ENCODE measurements at regions not wholly inside any gene's neighbourhood (a gene's known extent, or its start where the extent isn't known, plus 50 kb on each side); places are given as distances from the start of the nearest gene placed in this dataset.

- no peak overlapping the region for H3K4me3 ChIP-seq (ENCODE audit: low read length)
- no peaks in the 10 kb centered on the region for H3K36me3 ChIP-seq (ENCODE audit: control insufficient read depth, insufficient read depth, low read length, severe bottlenecking)
- H3K9ac ChIP-seq (ENCODE audit: low read length) = no peak overlapping the region
- peaks cover 2% of the 10 kb centered on the region for H3K27me3 ChIP-seq (replicated peaks; ENCODE audit: control insufficient read depth, insufficient read depth, low read length)
- H3K9me3 ChIP-seq (ENCODE audit: control insufficient read depth, low read length) = no peaks in the 10 kb centered on the region
- DNase-seq (ENCODE audit: low read depth) = no peak
- peaks cover 9% of the 10 kb centered on the region for H3K4me1 ChIP-seq (ENCODE audit: control insufficient read depth, insufficient read depth, low read length)
These were observed 144.6 kb upstream of the FBN2 start for GRCh38 chr5:128682669-128683068.

- DNase-seq (ENCODE audit: low read depth) = peak; percentile 80
- no peaks in the 10 kb centered on the region for H3K27me3 ChIP-seq (replicated peaks; ENCODE audit: control insufficient read depth, insufficient read depth, low read length)
- no peak overlapping the region for H3K4me3 ChIP-seq (ENCODE audit: low read length)
- peaks cover 9% of the 10 kb centered on the region for H3K4me1 ChIP-seq (ENCODE audit: control insufficient read depth, insufficient read depth, low read length)
- H3K9me3 ChIP-seq (ENCODE audit: control insufficient read depth, low read length) = no peaks in the 10 kb centered on the region
- H3K9ac ChIP-seq (ENCODE audit: low read length) = no peak overlapping the region
- no peaks in the 10 kb centered on the region for H3K36me3 ChIP-seq (ENCODE audit: control insufficient read depth, insufficient read depth, low read length, severe bottlenecking)
These were observed 146.9 kb upstream of the FBN2 start for GRCh38 chr5:128684961-128685360.

DNA sequence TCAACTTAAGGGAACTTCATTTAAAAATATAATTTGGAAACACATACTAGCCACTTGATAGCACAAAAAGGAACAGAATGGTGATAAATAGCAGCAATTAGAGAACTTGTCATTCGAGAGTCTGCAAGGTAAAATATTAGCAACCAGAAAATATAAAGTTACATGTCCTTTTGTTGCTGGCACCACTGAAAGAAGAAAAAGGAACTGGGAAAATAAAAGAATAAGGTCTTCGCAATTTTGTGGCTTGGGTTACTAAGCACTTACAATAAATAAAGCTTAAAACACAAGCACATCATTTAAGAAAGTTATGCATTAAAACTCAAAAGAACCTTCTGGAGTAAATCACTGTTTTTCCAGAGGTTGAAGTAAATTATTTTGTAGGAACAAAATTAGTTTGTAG lies 149.9 kb upstream of the FBN2 start:
- H3K9me3 ChIP-seq (ENCODE audit: control insufficient read depth, low read length) = no peaks in the 10 kb centered on the region
- no peak for DNase-seq (ENCODE audit: low read depth)
- no peak overlapping the region for H3K9ac ChIP-seq (ENCODE audit: low read length)
- H3K4me3 ChIP-seq (ENCODE audit: low read length) = no peak overlapping the region
- no peaks in the 10 kb centered on the region for H3K27me3 ChIP-seq (replicated peaks; ENCODE audit: control insufficient read depth, insufficient read depth, low read length)
- H3K36me3 ChIP-seq (ENCODE audit: control insufficient read depth, insufficient read depth, low read length, severe bottlenecking) = no peaks in the 10 kb centered on the region
- H3K4me1 ChIP-seq (ENCODE audit: control insufficient read depth, insufficient read depth, low read length) = no peaks in the 10 kb centered on the region

DNA sequence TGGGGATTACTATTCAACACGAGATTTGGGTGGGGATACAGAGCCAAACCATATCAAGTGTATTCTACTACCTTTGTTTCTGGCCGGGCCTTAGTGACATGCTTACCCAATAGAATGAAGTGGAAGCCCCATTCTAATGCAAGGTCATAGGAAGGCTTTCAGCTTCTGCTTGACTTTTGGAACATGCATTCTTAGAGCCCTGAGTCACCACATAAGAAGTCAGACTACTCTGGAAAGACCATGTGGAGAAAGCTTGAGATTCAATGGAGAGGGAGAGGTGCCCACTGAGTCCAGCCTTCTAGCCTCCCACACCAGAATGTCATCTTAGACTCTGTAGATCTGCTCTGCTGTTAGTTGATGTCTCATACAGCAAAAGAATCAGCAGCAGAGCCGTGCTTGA lies 155.7 kb upstream of the FBN2 start:
- H3K9me3 ChIP-seq (ENCODE audit: control insufficient read depth, low read length) = no peaks in the 10 kb centered on the region
- no peak for DNase-seq (ENCODE audit: low read depth)
- H3K9ac ChIP-seq (ENCODE audit: low read length) = no peak overlapping the region
- H3K36me3 ChIP-seq (ENCODE audit: control insufficient read depth, insufficient read depth, low read length, severe bottlenecking) = no peaks in the 10 kb centered on the region
- peaks cover 6% of the 10 kb centered on the region for H3K4me1 ChIP-seq (ENCODE audit: control insufficient read depth, insufficient read depth, low read length)
- H3K4me3 ChIP-seq (ENCODE audit: low read length) = no peak overlapping the region
- no peaks in the 10 kb centered on the region for H3K27me3 ChIP-seq (replicated peaks; ENCODE audit: control insufficient read depth, insufficient read depth, low read length)

DNA sequence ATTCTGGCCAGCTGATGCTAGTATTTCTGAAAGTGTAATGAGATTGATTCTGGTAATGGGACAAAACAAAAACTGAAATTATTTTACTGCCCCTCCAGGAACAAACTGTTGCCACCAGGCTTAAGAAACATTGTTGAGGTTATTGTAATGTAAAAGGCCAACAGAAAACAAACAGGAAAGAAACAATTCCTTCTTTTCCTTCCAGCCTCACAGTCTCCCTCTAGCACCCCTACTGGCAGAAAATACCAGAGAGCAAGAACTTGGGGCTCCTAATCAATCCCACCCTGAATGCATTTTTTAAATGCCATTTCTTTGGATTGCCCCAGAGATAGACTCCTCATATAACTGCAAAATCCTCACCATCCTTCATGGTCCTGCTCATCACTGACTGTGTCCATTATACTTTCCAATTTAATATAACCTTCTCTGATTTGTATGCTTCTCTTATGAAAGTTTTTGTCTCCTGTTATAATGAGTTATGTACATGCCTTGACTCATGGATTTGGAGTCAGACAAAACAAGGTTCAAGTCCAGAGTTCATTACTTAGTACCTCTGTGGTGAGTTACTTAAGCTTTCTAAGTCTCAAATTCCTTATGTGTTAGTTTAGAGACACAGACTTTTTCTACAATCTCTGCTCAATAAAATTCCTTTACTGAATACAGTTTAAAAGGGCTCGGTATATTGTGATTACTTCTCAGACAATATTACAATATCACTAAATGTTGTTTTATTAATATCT lies 157.9 kb upstream of the FBN2 start:
- DNase-seq (ENCODE audit: low read depth) = peak; percentile 61

GRCh38 chr5:128701301-128701700 lies 163.3 kb upstream of the FBN2 start:
- peaks cover 2% of the 10 kb centered on the region for H3K4me1 ChIP-seq (ENCODE audit: control insufficient read depth, insufficient read depth, low read length)
- no peak overlapping the region for H3K4me3 ChIP-seq (ENCODE audit: low read length)
- no peak for DNase-seq (ENCODE audit: low read depth)
- no peaks in the 10 kb centered on the region for H3K36me3 ChIP-seq (ENCODE audit: control insufficient read depth, insufficient read depth, low read length, severe bottlenecking)
- no peaks in the 10 kb centered on the region for H3K27me3 ChIP-seq (replicated peaks; ENCODE audit: control insufficient read depth, insufficient read depth, low read length)
- no peak overlapping the region for H3K9ac ChIP-seq (ENCODE audit: low read length)
- H3K9me3 ChIP-seq (ENCODE audit: control insufficient read depth, low read length) = no peaks in the 10 kb centered on the region

More for the DNA sequence above, 157.9 kb upstream of the FBN2 start:
- Histone ChIP-seq H3K27me3 (replicated peaks; ENCODE audit: control insufficient read depth, insufficient read depth, low read length) (no peaks in the 10 kb centered on the region), H3K4me3 (ENCODE audit: low read length) (no peak overlapping the region), H3K9ac (ENCODE audit: low read length) (no peak overlapping the region), H3K36me3 (ENCODE audit: control insufficient read depth, insufficient read depth, low read length, severe bottlenecking) (no peaks in the 10 kb centered on the region), H3K9me3 (ENCODE audit: control insufficient read depth, low read length) (no peaks in the 10 kb centered on the region), H3K4me1 (ENCODE audit: control insufficient read depth, insufficient read depth, low read length) (peaks cover 6% of the 10 kb centered on the region)

DNA sequence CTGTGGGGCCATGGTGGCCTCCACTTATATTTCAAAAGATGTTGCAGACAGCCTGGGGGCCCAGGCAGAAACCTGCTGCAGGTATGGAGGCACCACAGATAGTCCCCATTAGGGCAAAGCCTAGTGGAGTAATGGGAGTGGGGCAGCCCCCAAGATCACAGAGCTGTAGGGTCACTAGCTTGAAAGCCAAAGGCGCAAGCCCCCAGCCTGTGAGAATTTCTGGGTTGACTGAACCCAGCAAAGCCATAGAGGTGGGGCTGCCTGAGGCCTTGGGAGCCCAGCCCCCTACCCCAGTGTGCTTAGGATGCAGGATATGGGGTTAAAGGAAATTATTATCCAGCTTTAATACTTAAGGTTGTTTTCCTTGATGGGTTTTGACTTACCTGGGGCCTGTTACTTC lies 165.3 kb upstream of the FBN2 start:
- no peak overlapping the region for H3K9ac ChIP-seq (ENCODE audit: low read length)
- H3K9me3 ChIP-seq (ENCODE audit: control insufficient read depth, low read length) = no peaks in the 10 kb centered on the region
- no peaks in the 10 kb centered on the region for H3K27me3 ChIP-seq (replicated peaks; ENCODE audit: control insufficient read depth, insufficient read depth, low read length)
- DNase-seq (ENCODE audit: low read depth) = no peak
- H3K36me3 ChIP-seq (ENCODE audit: control insufficient read depth, insufficient read depth, low read length, severe bottlenecking) = no peaks in the 10 kb centered on the region
- no peak overlapping the region for H3K4me3 ChIP-seq (ENCODE audit: low read length)
- H3K4me1 ChIP-seq (ENCODE audit: control insufficient read depth, insufficient read depth, low read length) = no peaks in the 10 kb centered on the region

- Histone ChIP-seq H3K36me3 (ENCODE audit: control insufficient read depth, insufficient read depth, low read length, severe bottlenecking) (no peaks in the 10 kb centered on the region), H3K9ac (ENCODE audit: low read length) (no peak overlapping the region), H3K4me1 (ENCODE audit: control insufficient read depth, insufficient read depth, low read length) (no peaks in the 10 kb centered on the region), H3K4me3 (ENCODE audit: low read length) (no peak overlapping the region), H3K9me3 (ENCODE audit: control insufficient read depth, low read length) (no peaks in the 10 kb centered on the region), H3K27me3 (replicated peaks; ENCODE audit: control insufficient read depth, insufficient read depth, low read length) (no peaks in the 10 kb centered on the region)
- DNase-seq (ENCODE audit: low read depth) = no peak
These were observed 168.2 kb upstream of the FBN2 start for GRCh38 chr5:128706269-128706668.

- no peak for DNase-seq (ENCODE audit: low read depth)
- H3K27me3 ChIP-seq (replicated peaks; ENCODE audit: control insufficient read depth, insufficient read depth, low read length) = no peaks in the 10 kb centered on the region
- H3K9ac ChIP-seq (ENCODE audit: low read length) = no peak overlapping the region
- H3K4me1 ChIP-seq (ENCODE audit: control insufficient read depth, insufficient read depth, low read length) = no peaks in the 10 kb centered on the region
- H3K36me3 ChIP-seq (ENCODE audit: control insufficient read depth, insufficient read depth, low read length, severe bottlenecking) = no peaks in the 10 kb centered on the region
- no peaks in the 10 kb centered on the region for H3K9me3 ChIP-seq (ENCODE audit: control insufficient read depth, low read length)
- H3K4me3 ChIP-seq (ENCODE audit: low read length) = no peak overlapping the region
These were observed 170.8 kb upstream of the FBN2 start for GRCh38 chr5:128708841-128709240.

DNA sequence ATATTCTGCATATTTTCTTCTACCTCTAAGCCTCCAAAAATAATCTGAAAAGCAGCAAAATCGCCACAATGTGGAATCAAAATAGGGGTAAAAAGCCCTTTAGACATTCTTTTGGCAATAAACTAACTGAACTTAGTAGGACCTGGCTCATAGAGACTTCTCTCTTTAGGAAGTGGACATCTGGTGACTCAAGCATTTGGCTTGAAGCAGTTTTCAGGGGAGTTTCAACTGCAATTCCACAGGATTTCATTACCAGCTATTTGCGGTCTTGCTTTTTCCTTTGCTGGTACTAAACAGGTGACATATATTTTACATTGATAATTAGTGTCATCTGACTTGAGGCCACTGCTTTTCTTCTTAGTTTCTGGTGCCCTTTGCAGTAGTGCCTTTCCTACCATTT lies 173.2 kb upstream of the FBN2 start:
- H3K4me3 ChIP-seq (ENCODE audit: low read length) = no peak overlapping the region

DNA sequence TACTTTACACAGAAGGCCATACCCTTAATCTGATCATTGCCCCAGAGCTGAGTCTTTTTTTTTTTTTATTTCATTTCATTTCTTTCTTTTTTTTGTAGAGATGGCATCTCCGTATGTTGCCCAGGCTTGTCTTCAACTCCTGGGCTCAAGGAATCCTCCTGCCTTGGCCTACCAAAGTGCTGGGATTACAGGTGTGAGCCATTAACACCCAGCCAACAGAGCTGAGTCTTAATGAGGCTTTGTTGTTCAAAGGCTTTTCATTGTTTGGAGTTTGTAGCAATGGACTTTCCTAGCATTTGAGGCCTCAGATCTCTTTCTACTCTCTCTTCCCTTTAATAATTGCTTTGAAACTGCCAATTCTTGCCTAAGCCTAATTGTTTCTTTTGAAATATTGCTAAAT lies 176.5 kb upstream of the FBN2 start:
- H3K9ac ChIP-seq (ENCODE audit: low read length) = no peak overlapping the region
- H3K36me3 ChIP-seq (ENCODE audit: control insufficient read depth, insufficient read depth, low read length, severe bottlenecking) = no peaks in the 10 kb centered on the region
- no peak for DNase-seq (ENCODE audit: low read depth)
- H3K4me1 ChIP-seq (ENCODE audit: control insufficient read depth, insufficient read depth, low read length) = no peaks in the 10 kb centered on the region
- H3K27me3 ChIP-seq (replicated peaks; ENCODE audit: control insufficient read depth, insufficient read depth, low read length) = no peaks in the 10 kb centered on the region
- no peak overlapping the region for H3K4me3 ChIP-seq (ENCODE audit: low read length)
- H3K9me3 ChIP-seq (ENCODE audit: control insufficient read depth, low read length) = no peaks in the 10 kb centered on the region

More for the DNA sequence above, 173.2 kb upstream of the FBN2 start:
- peak; percentile 44 for DNase-seq (ENCODE audit: low read depth)
- H3K9ac ChIP-seq (ENCODE audit: low read length) = no peak overlapping the region
- no peaks in the 10 kb centered on the region for H3K36me3 ChIP-seq (ENCODE audit: control insufficient read depth, insufficient read depth, low read length, severe bottlenecking)
- H3K4me1 ChIP-seq (ENCODE audit: control insufficient read depth, insufficient read depth, low read length) = no peaks in the 10 kb centered on the region
- no peaks in the 10 kb centered on the region for H3K27me3 ChIP-seq (replicated peaks; ENCODE audit: control insufficient read depth, insufficient read depth, low read length)
- no peaks in the 10 kb centered on the region for H3K9me3 ChIP-seq (ENCODE audit: control insufficient read depth, low read length)

GRCh38 chr5:128722551-128722950 lies 184.5 kb upstream of the FBN2 start:
- H3K36me3 ChIP-seq (ENCODE audit: control insufficient read depth, insufficient read depth, low read length, severe bottlenecking) = no peaks in the 10 kb centered on the region
- H3K4me1 ChIP-seq (ENCODE audit: control insufficient read depth, insufficient read depth, low read length) = no peaks in the 10 kb centered on the region
- no peak for DNase-seq (ENCODE audit: low read depth)
- H3K4me3 ChIP-seq (ENCODE audit: low read length) = no peak overlapping the region
- no peaks in the 10 kb centered on the region for H3K27me3 ChIP-seq (replicated peaks; ENCODE audit: control insufficient read depth, insufficient read depth, low read length)
- H3K9ac ChIP-seq (ENCODE audit: low read length) = no peak overlapping the region
- no peaks in the 10 kb centered on the region for H3K9me3 ChIP-seq (ENCODE audit: control insufficient read depth, low read length)

All from adipocyte (in vitro differentiated cells).